Parathyroid adenoma (tissue), 2 donors: ENCODE measurements at regions not wholly inside any gene's neighbourhood (a gene's known extent, or its start where the extent isn't known, plus 50 kb on each side); places are given as distances from the start of the nearest gene placed in this dataset.

Source experiments
- H2AFZ ChIP-seq: fragments of 300-600 bp; sonication (generic); one replicate; pipeline ENCODE4 v1.7.0; 2017; ENCODE audit warnings: antibody characterized with exemption, mild to moderate bottlenecking
- H3K27ac ChIP-seq: fragments of 300-600 bp; sonication (generic); one replicate; pipeline ENCODE4 v1.7.0; 2017
- H3K27me3 ChIP-seq: fragments of 300-600 bp; sonication (generic); one replicate; pipeline ENCODE4 v1.7.0; 2017; ENCODE audit warnings: low read length; ENCODE audit not compliant: control insufficient read depth, insufficient read depth
- H3K36me3 ChIP-seq: fragments of 300-600 bp; sonication (generic); one replicate; pipeline ENCODE4 v1.7.0; 2017; ENCODE audit warnings: low read length; ENCODE audit not compliant: control insufficient read depth, insufficient read depth
- H3K4me1 ChIP-seq: fragments of 300-600 bp; sonication (generic); one replicate; pipeline ENCODE4 v1.7.0; 2017; ENCODE audit warnings: control low read depth
- H3K4me2 ChIP-seq: fragments of 300-600 bp; sonication (generic); one replicate; pipeline ENCODE4 v1.7.0; 2017; ENCODE audit warnings: low read length
- H3K4me3 ChIP-seq: fragments of 300-600 bp; sonication (generic); one replicate; pipeline ENCODE4 v1.7.0; 2017; ENCODE audit warnings: low read depth, low read length
- H3K79me2 ChIP-seq: fragments of 300-600 bp; sonication (generic); one replicate; pipeline ENCODE4 v1.7.0; 2017; ENCODE audit warnings: control low read depth
- H3K9ac ChIP-seq: fragments of 300-600 bp; sonication (generic); one replicate; pipeline ENCODE4 v1.7.0; 2017; ENCODE audit warnings: mild to moderate bottlenecking
- H3K9me3 ChIP-seq: fragments of 300-600 bp; sonication (generic); one replicate; pipeline ENCODE4 v1.7.0; 2017; ENCODE audit warnings: low read length; ENCODE audit not compliant: control insufficient read depth
- CTCF ChIP-seq: fragments of 300-600 bp; sonication (generic); IDR thresholded peaks from one replicate; pipeline ENCODE4 v1.7.0; 2017; ENCODE audit warnings: antibody characterized with exemption, mild to moderate bottlenecking
- donor health status: primary hyperparathyroidism.

- Histone ChIP-seq H3K4me3 (no peak overlapping the region), H3K4me2 (no peak overlapping the region), H3K4me1 (peaks cover 2% of the 10 kb centered on the region), H3K36me3 (no peaks in the 10 kb centered on the region), H2AFZ (no peak overlapping the region), H3K79me2 (no peaks in the 10 kb centered on the region), H3K9me3 (no peaks in the 10 kb centered on the region), H3K27me3 (no peaks in the 10 kb centered on the region), H3K27ac (no peak overlapping the region), H3K9ac (no peak overlapping the region)
- TF ChIP-seq CTCF = no peak
These were observed 95.4 kb upstream of the PITRM1 start for GRCh38 chr10:3268025-3268424.

GRCh38 chr10:3265088-3265487, 92.5 kb upstream of the PITRM1 start:
- Histone ChIP-seq H3K4me3 (no peak overlapping the region), H3K36me3 (no peaks in the 10 kb centered on the region), H2AFZ (no peak overlapping the region), H3K9ac (no peak overlapping the region), H3K9me3 (no peaks in the 10 kb centered on the region), H3K79me2 (no peaks in the 10 kb centered on the region), H3K4me2 (no peak overlapping the region), H3K4me1 (no peaks in the 10 kb centered on the region), H3K27ac (no peak overlapping the region), H3K27me3 (no peaks in the 10 kb centered on the region)
- no peak for TF ChIP-seq CTCF

GRCh38 chr10:3264161-3264761, 91.7 kb upstream of the PITRM1 start:
- no peaks in the 10 kb centered on the region for H3K79me2 ChIP-seq
- H3K27me3 ChIP-seq = no peaks in the 10 kb centered on the region
- no peaks in the 10 kb centered on the region for H3K4me1 ChIP-seq
- no peak overlapping the region for H3K4me3 ChIP-seq
- H3K9me3 ChIP-seq = no peaks in the 10 kb centered on the region
- no peaks in the 10 kb centered on the region for H3K36me3 ChIP-seq
- H2AFZ ChIP-seq = no peak overlapping the region
- no peak overlapping the region for H3K27ac ChIP-seq
- H3K4me2 ChIP-seq = no peak overlapping the region
- no peak for TF ChIP-seq CTCF
- H3K9ac ChIP-seq = no peak overlapping the region

- no peaks in the 10 kb centered on the region for H3K79me2 ChIP-seq
- no peaks in the 10 kb centered on the region for H3K4me1 ChIP-seq
- H3K27ac ChIP-seq = no peak overlapping the region
- no peak for TF ChIP-seq CTCF
- H3K36me3 ChIP-seq = no peaks in the 10 kb centered on the region
- no peak overlapping the region for H3K4me3 ChIP-seq
- H3K27me3 ChIP-seq = no peaks in the 10 kb centered on the region
- H3K9ac ChIP-seq = no peak overlapping the region
- H3K9me3 ChIP-seq = no peaks in the 10 kb centered on the region
- no peak overlapping the region for H3K4me2 ChIP-seq
- no peak overlapping the region for H2AFZ ChIP-seq
These were observed 91.2 kb upstream of the PITRM1 start for GRCh38 chr10:3263747-3264146.

- Histone ChIP-seq H3K9me3 (no peaks in the 10 kb centered on the region), H3K4me2 (no peak overlapping the region), H3K27me3 (no peaks in the 10 kb centered on the region), H3K79me2 (no peaks in the 10 kb centered on the region), H3K4me3 (no peak overlapping the region), H2AFZ (no peak overlapping the region), H3K9ac (no peak overlapping the region), H3K36me3 (no peaks in the 10 kb centered on the region), H3K27ac (no peak overlapping the region), H3K4me1 (no peaks in the 10 kb centered on the region)
- TF ChIP-seq CTCF = no peak
These were observed 90.5 kb upstream of the PITRM1 start for GRCh38 chr10:3263082-3263481.
